HG03039 (cell line): ENCODE measurements at regions not wholly inside any gene's neighbourhood (a gene's known extent, or its start where the extent isn't known, plus 50 kb on each side); places are given as distances from the start of the nearest gene placed in this dataset.
"Not testable (repeated sequence)": the region's sequence is repeated elsewhere in the genome, so short reads cannot be mapped to it uniquely, and the experiment has no call there.

Source experiments
- ATAC-seq: cut with Tn5 transposase; IDR thresholded peaks from one replicate; pipeline ENCODE4 v1.9.1; 2021; ENCODE audit warnings: mild to moderate bottlenecking, moderate library complexity; ENCODE audit not compliant: unreplicated experiment

DNA sequence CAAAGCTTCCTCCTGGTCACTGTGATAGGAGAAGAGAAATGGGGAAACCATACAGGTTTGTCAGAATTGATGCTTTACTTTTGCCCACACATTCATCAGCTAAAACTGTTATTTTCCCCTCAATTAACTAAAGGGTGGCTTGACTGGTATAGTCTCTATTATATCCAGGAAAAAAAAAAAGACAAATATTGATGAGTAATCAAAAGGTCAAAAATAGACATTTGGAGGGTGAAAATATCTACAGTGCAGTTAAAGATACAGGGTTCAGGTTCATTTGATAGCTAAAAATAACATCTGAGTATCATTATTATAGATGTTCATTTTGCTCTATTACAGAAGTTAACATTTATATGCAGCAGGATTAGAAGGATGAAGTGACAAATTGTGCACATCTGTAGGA is 577.6 kb upstream of the FAM98A start:
- no peak for ATAC-seq

DNA sequence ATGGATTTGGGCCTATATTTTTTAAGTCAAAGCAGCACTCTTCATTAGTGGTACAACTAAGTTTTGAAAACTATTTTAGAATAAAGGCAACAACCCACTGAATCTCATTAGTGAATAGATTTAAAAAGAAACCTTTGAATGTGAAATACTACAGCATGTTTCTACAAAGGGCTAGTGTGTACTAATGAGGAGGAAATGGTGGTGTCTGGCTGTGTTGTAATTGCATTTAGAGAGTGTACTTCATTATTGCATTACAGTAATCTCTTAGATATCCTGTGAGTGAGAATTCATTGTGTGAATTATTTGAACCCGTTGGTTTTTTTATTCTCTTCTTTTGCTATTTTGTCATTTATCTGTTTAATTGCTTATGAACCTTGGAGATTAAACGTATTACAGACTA is 575.4 kb upstream of the FAM98A start:
- ATAC-seq, result no peak

DNA sequence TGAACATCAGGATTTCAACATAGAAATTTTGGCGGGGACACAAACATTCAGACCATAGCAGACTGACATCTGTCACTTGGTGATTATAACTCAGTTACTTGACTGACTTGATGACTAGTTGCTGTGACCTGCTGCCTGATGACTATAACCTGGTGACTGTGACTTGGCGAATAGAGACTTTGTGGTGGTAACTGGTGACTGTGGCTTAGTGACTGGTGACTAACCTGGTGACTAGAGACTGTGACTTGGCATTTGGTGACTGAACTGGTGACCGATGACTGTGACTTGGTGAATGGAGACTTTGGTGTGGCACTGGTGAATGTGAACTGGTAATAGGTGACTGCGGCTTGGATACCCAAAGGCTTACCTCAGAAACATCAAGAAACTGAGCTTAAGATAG is 563.1 kb upstream of the FAM98A start:
- ATAC-seq, result no peak

DNA sequence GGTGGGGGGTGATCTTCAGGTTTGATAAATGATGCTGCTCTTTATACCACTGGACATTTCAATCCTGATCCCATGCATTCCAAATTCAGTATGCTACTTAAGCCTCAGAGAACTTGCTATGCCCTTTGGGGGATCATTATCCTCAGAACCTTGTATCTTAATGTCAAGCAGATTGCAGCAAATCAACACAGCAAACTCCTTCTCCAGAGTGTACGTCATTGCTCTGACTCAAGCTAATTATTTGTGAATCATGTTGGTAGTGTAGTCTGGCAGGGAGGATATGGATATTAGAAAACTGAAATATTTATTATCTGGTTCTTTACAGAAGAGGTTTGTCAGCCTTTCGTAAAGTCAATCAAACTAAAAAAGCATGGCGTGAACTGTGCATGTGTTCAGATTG is 562.5 kb upstream of the FAM98A start:
- no peak for ATAC-seq

DNA sequence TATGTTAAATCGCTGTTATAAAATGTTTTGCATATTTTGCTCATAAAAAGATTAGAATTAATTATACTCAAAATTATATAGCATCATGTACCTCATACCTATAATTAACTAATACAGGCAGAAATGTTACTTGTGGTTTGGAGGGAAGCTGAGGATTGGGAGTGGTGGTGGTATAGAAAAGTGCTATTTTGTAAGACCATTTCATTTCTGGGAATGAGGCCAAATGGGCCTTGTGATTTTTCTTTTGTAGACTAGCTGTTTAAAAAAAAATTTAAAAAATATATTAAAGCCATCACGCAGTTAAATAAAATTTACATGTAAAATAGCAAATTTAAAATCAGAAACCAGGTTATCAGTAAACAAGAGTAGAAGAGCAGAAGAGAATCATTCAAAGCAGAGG is 560.8 kb upstream of the FAM98A start:
- no peak for ATAC-seq

DNA sequence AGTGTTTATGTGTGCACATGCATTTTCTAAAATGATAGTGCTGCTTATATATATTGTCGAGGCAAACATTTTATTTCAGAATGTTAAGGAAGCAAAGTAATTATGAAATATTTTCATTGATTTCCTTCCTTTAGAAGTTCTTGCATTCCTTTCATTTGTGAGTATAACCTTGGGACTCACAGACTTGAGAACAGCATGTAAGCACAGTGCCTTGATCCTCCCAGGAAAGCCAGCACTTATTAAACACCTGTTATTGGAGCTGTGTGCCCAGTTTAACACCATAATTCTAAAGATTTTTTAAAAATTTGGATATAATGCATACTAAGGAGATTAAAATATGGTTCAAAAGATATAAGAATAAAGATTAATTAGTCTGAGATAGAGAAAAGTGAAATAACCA is 554.4 kb upstream of the FAM98A start:
- ATAC-seq, result no peak

DNA sequence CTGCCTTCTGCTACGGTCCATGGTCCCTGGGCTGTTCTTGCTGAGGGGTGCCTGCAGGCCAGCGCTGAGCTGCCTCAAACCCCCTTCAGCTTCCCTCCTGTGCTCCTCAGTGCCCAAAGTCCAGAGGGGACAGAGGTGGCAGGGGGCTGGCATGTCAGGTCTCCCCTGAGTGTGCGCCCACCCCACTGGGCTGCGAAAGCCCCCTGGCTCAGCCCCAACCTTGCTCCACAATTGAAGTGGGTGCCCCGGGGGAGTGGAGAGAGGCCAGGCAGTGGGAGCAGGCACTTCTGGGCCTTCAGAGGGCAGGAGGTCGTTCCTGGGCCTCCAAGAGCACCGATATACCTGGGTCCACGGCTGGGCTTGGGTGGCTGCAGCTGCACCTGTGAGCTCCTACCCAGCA is 548.7 kb upstream of the FAM98A start:
- ATAC-seq, result no peak

DNA sequence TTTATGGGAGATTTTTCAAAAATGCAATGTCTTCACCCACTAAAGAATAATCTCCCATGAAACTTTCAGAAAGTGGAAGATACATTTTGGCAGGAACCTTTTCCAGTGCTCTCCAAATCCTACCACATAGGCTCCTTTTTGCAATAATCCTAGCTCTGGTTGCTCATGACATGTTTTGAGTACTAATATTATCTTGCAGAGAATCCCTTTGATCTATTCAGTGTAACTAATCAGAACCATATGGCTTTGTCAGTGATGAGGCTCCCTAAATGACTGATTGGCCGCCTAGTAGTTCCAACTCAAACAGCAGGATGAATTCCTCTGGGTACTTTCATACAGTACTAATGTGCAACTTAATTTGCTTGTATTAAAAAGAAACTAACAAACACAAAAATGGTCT is 544.0 kb upstream of the FAM98A start:
- no peak for ATAC-seq

DNA sequence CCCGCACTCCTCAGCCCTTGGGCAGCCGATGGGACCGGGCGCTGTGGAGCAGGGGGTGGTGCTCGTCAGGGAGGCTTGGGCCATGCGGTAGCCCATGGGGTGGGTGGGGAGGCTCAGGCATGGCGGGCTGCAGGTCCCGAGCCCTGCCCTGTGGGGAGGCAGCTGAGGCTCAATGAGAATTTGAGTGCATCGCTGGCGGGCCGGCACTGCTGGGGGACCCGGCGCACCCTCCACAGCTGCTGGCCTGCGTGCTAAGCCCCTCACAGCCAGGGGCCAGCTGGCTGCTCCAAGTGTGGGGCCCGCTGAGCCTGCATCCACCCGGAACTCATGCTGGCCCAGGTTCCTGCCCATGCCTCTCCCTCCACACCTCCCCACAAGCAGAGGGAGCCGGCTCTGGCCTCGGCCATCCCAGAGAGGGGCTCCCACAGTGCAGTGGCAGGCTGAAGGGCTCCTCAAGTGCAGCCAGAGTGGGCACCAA is 543.5 kb upstream of the FAM98A start:
- not testable (repeated sequence) for ATAC-seq

DNA sequence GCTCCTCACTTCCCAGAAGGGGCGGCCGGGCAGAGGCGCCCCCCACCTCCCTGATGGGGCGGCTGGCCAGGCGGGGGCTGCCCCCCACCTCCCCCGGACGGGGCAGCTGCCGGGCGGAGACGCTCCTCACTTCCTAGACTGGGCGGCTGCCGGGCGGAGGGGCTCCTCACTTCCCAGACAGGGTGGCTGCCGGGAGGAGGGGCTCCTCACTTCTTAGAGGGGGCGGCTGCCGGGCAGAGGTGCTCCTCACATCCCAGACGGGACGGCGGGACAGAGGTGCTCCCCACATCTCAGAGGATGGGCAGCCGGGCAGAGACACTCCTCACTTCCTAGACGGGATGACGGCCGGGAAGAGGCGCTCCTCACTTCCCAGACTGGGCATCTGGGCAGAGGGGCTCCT is 534.0 kb upstream of the FAM98A start:
- ATAC-seq, result not testable (repeated sequence)

DNA sequence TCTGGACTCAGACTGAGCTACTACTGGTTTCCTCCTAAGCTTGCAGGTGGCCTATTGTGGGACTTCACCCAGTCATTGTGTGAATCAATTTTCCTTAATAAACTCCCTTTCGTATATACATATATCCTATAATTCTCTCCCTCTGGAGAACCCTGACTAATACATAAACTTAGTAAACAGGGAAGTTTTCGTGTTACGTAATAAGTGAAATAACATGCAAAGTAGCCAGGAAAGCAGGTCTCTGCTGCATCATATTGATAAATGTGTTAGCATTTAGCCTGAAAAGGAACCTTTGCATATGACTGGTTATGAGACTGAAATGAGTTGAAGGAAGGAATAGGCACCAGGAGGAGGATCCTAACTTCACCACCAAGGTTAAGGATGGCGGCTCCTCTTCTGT is 527.2 kb upstream of the FAM98A start:
- no peak for ATAC-seq

DNA sequence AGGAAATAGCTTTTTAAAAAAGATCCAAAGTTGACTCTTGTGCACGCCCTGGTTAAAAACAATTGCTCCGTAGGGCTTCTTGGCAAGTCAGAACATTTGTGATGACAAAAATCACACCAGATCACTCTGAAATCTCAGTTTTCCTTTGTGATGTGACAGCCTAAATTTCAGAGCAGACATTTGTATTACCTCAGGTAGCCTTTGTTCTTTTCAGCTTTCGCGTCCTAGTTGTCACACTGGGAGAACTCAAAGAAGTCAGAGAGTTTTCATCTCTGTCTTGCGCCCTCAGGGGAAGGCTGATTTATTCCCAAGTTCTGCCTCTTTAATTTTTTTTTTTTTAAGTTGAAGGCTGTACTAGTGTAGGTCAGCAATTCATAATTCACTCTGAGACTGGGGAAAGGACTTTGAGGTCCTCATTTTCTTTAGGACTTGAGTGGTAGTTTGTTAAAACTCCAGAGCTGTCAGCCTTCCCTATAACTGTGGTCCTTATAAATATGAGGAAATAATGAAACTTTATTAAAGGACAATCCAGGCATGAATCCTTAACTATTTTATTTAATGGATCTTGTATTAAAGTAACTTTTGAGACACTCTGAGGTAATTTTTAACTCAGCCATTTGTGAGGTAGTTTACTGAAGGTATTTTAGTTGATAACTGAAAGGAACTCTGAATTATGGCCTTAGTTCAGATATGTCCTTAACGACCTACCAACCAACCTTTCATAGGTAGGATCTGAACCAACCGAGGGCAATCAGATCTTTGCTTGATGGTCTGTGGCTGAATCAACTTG is 525.1 kb upstream of the FAM98A start:
- no peak for ATAC-seq

DNA sequence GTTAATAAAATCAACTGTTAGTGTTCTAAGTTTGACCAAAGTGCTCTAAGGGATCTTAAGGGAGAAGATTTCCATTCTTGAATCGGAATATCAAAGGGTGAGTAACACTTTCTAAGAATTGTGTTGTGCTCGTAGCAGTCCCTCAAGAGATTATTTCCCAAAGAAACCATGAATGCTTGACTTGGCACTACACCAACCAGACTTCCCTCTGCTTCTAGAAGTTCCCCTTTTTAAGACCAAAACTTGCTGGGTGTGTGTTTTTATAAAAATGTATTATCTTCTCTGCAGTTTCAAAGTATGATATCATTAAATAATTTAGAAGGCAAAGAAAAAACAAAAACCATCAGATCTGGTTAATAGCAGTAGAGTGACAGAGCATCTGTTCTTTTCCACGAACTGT is 522.0 kb upstream of the FAM98A start:
- no peak for ATAC-seq

DNA sequence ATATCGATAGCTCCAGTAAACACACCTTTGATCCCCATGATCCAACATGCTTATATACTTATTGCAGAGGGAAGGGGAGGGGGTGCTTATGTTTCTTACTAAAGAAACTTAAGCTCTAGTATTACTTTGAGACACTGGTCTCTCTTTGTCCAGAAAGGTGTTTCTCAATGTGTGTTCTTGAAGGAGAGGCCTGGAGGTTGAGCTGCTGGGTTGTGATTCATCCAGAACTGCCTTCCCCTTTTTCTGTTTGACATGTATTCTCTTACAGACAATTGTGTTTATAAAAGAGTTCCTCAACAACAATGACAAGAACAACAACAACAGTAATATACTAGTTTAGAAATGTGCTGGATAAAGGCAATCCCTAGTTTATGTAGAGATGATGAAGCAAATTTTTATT is 516.0 kb upstream of the FAM98A start:
- no peak for ATAC-seq

DNA sequence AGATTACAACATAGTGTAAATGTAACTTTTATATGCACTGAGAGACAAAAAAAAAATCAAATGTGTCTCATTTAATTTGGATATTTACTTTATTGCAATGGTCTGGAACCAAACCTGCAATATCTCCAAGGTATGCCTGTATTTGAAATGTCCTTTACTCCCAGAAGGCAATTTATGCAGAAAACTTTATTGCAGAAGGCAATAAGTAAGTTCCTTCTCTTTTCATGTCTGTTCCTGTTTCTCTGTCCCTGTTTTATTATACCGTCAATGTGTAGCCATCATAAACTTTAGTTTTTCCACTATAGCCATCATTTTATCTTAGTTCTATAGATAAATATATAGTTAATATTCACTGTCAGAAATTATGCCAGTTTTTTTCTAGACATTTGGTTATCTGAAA is 513.1 kb upstream of the FAM98A start:
- no peak for ATAC-seq

DNA sequence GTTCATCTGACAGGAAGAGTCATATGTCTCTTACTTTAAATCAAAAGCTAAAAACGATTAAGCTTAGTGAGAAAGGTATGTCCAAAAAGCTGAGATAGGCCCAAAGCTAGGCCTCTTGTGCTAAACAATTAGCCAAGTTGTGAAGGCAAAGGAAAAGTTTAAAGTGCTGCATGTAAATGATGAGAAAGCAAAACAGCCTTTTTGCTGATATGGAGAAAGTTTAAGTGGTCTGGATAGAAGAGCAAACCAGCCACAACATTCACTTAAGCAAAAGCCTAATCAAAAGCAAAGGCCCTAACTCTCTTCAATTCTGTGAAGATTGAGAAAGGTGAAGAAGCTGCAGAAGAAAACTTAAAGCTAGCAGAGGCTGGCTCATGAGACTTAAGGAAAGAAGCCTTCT is 511.3 kb upstream of the FAM98A start:
- no peak for ATAC-seq

DNA sequence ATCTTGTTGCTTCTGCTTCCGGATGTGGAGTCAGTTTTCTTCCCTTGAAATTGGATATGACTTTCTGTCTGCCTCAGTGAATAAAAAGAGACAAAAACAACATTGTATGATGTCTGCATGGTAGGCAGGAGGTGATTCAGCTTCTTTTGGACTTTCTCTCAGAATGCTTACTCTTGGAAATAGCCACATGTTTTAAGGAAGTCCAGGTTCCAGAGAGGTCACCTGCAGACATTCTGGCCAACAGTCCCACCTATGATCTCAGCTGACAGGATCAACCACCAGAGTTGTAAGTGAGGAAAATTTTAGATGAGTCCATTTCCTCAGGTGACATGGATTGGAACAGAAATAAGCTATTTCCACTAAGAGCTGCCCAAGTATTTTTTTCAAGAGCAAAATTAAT is 508.7 kb upstream of the FAM98A start:
- no peak for ATAC-seq

DNA sequence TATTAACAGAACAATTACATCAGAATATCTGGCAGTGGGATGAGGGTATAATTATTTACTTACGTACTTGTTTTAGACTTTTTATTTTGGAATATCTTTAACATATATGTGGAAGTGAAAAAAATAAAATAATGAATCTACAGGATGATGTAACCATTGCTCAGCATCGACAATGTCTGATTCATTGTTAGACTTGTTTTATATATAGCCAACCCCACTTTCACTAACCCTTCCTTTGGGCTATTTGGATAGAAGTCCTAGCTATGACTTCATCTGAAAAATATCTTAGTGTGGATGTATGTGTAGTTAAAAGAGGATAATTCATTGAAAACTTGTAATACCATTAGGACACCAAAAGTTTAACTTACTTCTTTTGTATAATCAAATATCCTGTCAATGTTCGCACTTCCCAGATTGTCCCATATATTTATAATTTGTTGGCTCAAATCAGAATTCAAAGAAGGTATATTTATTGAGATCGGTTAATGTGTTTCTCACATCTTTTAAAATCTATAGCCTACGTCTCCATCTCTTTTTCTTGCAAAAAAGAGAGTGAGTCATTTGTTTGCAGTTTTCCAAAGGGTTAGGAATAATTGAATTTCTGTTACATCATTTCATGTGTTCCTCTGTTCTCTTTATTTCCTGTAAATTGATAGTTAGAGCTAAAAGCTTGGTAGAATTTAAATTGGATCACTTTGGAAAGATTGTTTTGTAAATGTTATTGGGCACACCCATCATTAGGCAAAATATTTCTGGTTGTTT is 506.1 kb upstream of the FAM98A start:
- no peak for ATAC-seq

DNA sequence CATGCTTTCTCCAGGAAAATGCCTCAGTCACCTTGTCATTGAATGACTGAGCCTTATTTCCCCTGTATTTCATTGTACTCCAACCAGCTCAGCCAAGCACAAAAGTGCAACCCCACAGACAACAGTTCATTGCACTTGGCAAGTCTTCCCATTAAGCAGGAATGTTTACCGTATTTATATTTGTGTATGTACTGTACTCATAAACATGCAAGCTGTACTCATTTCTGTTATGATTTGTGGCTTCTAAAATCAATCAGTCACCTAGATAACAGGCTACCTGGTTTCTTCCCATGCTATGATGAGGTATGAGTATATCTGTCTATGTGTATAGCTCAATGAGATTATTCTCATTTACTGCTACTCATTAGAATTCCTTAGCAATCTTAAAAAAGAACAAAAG is 505.5 kb upstream of the FAM98A start:
- no peak for ATAC-seq

DNA sequence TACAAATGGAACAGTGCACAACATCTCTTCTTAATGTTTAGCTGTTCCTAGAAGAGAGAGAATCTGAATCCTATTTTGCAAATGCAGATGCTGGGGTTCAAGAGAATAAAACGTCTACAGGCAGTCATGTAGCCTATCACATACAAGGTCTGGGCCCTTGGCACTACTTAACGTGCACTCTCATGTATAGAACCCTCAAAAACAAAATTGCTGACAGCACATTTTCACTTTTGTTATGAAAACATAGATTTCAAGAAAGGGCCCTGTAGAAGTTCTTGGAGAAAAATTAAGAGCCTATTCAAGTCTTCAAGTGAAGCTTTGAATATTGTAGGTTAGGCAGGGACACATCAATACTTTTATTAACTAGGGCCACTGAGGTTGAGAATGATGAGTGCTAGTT is 504.3 kb upstream of the FAM98A start:
- ATAC-seq, result no peak

DNA sequence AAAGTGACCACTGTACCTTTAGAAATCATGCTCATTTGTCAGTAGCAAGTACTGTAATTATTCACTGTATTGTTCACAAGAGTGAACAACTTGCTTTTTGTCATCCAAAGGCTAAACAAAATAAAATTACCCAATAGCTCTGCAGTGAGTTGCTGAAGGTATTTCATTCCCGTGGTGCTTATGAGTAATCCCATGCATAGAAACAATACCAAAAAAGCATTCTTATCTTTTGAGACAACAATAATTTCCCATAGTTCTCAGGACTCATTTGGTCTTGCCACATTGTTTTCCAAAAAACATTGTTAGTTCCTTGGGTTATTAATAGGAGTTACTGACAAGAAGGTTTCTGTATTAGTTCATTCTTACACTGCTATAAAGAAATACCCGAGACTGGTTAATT is 503.2 kb upstream of the FAM98A start:
- ATAC-seq, result no peak

DNA sequence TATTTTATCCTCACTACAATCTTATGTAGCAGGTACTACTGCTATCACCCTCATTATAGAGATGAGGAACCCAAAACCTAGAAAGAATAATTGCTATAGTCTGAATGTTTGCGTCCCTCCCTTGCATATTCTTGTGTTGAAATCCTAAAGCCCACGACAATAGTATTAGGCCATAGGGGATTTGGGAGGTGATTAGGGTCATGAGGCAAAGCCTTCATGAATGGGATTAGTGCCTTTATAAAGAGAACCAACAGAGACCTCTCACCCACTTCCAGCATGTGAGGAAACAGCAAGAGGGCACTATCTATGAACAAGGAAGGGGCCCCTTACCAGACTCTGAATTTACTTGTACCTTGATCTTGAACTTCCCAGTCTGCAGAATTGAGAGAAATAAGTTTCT is 500.3 kb upstream of the FAM98A start:
- no peak for ATAC-seq
